DMS 273 (cell line): ENCODE measurements at regions not wholly inside any gene's neighbourhood (a gene's known extent, or its start where the extent isn't known, plus 50 kb on each side); places are given as distances from the start of the nearest gene placed in this dataset.
"Not testable (repeated sequence)": the region's sequence is repeated elsewhere in the genome, so short reads cannot be mapped to it uniquely, and the experiment has no call there.

Experiments
- DNase-seq: peaks from one replicate; lab custom pipeline; 2025; ENCODE audit not compliant: unreplicated experiment; lab: John Stamatoyannopoulos, UW

DNA sequence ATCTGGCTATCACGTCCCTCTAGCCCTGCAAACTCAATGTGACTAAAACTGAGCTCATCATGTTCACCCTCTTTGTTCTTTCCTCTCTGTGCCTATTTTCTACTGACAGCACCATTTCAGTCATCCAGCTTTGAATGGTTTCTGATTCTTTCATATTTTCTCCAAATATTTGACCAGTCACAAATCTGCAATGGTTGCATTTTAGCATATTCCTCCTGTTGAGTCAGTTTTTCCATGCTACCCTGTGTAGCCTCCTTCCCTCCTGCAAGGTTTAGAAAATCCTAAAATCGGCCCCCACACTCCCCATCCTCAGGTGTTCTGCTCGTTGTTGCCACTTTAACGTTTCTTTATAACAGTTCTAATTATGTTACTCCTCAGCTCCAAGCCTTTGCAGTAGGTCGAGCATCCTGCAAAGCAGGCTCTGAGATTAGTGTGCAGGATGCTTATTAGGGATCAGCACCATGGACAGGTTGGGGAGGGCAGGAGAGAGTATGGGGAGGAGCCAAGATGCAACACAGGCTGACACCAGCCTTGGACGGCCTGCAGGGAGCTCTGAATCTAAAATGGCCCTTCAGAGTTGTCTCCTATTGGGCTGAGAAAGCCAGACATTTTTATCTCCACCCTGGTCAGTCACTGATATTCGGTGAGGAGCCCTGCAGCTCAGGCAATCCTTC is 531.0 kb upstream of the COBL start:
- no peak for DNase-seq

DNA sequence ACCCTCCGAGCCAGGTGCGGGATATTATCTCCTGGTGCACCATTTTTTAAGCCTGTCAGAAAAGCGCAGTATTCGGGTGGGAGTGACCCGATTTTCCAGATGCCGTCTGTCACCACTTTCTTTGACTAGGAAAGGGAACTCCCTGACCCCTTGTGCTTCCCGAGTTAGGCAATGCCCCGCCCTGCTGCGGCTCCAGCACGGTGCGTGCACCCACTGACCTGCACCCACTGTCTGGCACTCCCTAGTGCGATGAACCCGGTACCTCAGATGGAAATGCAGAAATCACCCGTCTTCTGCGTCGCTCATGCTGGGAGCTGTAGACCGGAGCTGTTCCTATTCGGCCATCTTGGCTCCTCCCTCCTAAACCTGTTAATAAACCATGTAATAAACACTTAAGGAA is 522.5 kb upstream of the COBL start:
- DNase-seq, result not testable (repeated sequence)

DNA sequence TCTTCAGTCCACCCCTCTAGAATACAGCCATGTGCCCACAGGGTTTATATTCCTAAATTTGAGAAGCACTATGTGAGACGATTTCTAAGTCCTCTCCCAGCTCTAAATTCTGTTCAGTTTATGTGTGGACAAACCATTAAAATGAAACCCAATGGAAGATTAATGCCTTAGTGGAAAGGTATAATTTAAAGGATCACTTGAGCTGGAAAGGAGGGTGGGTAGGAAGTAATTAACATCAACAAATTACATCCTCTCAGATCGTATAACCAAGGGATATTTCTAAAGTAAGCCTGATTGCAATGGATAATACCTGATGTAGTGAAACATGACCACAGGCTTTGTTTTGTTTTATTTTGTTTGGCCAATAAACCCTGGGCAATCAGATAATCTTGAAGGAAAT is 511.0 kb upstream of the COBL start:
- no peak for DNase-seq

DNA sequence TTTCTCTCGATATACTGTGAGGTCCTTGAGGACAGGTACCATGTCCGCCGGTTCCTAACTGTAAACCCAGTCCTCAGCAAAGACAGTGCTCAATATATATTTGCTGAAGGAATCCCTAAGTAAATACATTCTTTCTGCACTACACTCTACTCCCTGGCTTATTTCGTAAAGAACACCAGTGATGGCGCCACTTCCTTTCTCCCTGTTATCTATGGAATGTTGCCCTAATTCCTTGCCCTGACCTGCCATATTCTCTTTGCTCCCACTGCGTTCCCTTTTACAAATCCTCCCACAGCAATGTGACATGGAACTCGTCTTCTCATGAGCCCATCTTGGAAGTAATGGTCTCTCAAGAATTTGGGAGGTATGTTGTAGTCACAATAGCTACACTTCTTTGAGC is 507.4 kb upstream of the COBL start:
- DNase-seq, result no peak

DNA sequence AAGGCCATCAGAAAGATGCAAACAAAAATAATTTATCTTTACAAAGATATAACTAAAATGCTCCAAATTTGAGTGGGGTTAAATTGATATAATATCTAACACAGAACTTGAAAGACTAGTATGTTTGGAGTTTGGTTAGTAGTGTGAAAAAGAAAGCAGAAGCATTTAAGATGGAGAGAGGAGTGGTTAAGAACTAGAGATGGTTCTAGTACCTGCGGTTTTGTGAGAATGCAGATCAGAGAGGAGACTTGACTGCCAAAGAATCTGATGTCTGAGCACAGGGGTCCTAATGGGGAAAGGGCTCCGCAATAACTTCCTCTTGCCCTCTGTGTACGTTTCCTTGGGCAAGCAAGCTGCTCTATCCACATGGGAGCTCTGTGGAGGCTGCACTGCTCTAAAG is 506.8 kb upstream of the COBL start:
- no peak for DNase-seq

DNA sequence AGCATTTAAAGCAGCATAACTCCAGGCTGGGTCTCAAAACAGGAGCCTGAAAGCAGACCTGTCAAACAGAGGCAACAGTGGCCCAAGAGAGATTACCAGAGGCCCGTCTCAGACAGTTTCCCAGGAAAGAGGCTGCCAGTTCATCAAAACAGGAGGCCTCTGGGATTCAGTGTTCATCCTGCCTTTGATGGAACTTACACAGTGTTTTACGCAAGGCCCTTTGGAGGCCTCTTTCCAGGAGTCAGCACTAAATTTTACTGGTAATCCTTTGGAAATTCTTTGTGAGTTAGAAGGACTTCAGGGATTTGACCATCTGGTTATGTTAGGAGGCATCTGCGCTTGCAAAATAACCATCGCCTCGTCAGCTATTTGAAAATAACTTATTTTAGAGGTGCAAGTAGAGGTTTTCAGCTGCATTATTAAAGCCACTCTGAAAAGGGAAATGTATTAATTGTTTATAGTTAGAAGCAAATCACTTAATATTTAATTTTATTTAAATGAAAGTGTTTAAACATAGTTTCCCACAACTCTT is 501.2 kb upstream of the COBL start:
- no peak for DNase-seq

DNA sequence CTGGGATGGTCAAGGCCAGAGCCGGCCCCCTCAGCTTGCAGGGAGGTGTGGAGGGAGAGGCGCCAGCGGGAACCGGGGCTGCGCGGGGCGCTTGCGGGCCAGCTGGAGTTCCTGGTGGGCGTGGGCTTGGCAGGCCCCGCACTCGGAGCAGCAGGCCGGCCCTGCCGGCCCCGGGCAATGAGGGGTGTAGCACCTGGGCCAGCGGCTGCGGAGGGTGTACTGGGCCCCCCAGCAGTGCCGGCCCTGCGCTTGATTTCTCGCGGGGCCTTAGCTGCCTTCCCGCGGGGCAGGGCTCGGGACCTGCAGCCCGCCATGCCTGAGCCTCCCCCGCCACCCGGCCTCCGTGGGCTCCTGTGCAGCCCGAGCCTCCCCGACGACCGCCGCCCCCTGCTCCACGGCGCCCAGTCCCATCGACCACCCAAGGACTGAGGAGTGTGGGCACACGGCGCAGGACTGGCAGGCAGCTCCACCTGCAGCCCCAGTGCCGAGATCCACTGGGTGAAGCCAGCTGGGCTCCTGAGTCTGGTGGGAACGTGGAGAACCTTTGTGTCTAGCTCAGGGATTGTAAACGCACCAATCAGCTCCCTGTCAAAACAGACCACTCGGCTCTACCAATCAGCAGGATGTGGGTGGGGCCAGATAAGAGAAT is 489.3 kb upstream of the COBL start:
- DNase-seq, result not testable (repeated sequence)

DNA sequence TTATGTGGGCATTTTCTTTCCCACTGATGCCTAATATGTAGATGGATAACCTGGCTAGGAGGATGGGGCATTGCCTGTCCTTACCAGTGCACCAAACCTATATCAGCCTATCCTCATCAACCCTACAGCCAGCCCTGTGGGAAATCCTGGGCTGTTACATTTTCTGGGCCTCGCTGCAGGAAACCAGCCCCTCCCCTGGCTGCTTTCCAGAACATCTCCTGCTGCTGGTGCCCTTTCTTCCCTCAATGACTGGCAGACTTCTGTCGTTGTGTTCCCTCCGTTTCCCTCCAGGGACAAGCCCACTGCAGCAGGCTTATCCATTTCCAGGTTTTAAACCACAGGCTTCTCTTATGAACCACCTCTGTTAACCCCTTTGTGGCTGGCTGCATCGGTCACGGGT is 486.1 kb upstream of the COBL start:
- no peak for DNase-seq

DNA sequence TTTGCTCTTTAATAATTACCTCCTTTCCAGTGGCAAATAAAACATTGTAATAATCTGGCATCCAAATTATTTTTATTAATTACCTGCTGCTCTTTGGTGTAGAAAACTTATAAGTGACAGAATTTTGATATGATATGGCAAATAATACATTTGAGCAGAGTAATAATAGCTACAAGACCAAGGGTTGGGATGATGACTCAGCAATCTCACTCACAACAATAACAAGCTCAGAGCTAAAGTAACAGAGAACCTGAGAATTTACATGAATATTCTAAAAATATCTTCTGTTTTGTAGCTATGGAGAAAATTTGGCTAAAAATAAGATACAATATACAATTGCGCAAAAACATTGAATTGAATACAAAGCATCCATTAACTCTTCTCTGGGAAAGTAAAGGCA is 480.8 kb upstream of the COBL start:
- DNase-seq, result no peak

DNA sequence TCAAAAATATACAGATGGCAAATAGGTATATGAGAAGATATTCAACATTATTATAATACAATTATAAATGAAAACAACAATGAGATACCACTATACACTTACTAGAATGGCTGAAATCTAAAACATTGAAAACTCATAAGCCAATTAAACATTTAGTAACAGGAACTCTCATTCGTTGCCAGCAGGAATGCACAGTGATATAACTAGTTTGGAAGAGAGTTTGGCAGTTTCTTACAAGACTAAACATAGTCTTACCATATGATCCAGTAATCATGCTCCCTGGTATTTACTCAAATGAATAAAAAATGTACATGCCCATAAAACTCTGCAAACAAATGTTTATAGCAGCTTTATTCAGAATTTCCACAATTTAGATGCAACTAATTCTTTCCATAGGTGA is 476.2 kb upstream of the COBL start:
- no peak for DNase-seq

DNA sequence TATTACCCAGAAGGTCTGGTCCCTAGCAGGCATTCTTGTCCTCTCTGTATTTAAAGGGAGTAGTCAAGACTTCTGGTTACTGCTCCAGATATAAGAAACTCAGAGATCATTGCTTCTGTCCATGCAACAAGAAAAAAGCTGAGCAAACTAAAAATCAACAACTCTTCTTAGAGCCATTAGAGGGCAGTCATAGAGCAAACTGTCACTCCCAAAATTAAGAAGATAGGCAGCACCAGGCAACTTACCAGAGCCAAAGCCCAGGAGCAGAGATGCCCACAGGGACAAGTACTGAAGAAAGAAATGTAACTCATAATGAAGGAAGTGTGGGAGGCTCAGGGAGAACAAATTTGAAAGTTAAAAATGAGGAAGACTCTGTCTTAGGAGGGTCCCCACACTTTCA is 472.9 kb upstream of the COBL start:
- peak; percentile 6 for DNase-seq

DNA sequence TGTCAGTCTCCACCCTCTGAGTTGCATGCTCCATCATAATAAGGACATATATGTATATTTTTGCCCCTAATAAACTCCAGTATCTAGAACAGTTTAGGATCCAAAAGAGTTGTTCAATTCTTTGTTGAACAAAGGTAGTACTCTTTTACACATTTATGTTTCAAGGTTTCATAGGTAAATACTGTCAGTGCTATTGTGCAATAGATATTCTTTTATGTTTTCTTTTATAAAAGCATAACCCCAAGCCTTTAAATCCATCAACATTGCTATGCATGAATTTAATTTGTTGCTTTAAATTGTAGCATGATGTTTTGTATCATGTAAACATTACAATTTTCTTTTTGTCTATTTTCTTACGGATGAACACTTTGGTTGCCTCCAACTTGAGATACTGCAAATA is 469.7 kb upstream of the COBL start:
- DNase-seq, result no peak

DNA sequence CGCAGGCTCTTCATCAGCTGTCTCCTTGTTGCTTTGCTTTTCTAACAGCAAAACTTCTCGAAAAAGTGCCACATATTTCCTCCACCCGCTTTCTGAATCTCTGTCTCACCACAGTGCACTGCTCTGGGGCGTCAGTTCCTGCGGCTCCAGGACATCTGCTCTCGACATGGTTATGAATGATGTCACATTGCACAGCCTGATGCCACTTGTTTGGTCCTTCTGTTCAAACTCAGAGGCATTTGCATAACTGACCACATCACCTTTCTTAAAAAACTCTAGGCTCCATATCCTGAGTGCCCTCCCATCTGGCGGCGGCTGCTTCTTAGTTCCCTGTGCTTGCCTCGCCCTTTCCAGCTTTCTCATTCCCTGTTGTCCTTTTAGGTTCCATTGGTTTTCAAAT is 469.3 kb upstream of the COBL start:
- no peak for DNase-seq

DNA sequence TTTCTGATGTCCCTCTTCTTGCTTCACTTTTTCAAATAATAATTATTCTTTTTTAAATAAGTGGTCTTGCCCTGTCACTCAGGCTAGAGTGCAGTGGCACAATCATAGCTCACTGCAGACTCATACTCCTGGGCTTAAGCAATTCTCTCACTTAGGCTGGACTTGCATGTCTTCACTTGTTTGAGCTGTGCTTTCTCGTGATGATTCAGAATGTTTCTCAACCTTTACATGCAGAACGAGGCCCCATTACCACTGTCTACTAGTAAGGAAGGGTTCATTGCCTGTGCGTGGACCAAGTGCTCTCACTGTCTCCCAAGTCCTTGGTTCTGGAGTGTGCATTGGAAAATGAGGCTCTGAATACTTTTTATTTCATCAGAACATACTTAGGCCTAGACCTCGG is 468.6 kb upstream of the COBL start:
- DNase-seq, result no peak

DNA sequence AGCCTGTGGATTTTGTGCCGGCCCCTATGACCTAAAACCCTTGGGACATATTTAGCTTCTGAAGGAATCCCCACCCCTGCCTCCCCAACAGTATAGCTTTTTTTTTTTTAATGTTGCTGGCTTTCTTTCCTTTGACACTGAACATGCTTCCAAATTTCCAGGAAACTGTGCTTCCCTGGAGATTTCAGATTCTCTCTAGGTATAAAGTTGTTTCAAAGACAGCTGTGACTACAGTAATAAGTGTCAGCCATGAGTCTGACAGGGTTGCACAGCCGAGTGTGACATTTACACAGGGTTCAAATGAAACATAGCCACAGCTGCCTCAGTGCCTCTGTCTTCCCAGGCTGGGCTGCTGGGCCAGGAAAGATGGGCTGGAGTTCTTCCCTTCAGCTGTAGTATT is 466.6 kb upstream of the COBL start:
- no peak for DNase-seq

DNA sequence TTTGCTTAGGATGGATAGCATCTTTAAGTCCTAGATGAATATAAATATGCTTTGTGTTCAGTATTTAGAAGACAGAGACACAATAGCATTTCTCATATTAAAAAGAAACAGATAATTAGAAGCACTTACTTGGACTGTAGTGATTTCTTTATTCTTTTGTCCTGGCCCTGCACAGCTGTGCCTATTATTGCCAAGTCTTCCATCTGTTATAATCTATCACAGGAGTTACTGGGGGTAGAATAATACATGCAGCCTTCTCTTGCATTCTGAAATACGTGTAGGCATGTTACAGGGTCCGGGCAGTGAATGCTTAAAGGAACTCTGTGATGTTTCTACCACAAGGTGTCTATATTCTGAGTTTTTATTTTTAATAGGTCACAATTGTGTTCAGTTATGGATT is 461.5 kb upstream of the COBL start:
- DNase-seq, result no peak

DNA sequence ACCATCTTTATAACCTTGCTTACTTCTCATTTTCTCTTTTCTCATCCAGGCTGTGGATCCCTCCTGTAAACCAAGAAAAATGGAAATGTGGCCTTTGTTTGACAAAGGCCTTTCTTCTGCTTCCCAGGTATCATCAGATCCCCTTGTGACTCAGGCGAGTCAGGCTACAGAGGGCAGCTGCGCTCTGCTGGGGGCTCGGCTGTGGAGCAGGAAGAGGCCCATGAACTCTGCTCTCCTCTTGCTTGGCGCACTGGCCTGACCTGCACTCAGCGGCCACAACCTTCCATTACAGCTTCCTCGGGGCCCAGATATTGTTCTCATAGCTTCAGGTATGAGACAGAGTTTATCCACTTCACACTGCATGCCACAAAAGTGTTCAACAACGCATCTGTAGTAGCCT is 457.6 kb upstream of the COBL start:
- no peak for DNase-seq

DNA sequence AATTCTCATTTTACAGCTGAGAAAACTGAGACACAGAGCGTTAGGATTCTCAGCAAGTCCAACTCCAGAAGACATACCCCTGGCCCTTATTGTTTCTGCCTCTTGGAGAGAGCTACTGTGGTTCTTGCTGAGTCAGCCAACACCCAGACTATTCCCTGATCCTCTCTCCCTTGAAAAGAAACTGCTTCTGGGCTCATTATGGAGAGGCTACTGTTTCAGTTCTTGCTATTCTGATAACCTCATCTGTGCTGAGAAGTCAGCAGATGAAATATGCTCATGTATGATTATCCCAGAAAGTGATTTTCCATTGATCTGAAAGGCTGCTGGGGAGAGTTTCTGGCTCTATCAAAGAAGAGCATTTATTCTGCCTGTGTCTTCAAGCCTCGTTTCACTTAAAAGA is 455.6 kb upstream of the COBL start:
- no peak for DNase-seq

DNA sequence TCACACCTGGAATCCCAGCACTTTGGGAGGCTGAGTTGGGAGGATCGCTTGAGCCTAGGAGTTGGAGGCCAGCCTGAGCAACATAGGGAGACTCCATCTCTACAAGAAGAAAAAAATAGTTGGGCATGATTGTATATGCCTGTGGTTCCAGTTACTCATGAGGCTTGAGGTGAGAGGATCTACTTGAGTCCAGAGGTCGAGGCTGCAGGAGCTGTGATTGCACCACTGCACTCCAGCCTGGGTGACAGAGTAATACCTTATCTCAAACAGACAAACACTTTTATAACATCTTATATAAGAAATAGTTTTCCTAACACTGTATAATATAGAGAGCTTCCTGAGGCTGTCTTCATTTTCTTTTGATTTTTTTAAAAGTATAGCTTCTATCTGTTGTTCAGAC is 448.4 kb upstream of the COBL start:
- no peak for DNase-seq

DNA sequence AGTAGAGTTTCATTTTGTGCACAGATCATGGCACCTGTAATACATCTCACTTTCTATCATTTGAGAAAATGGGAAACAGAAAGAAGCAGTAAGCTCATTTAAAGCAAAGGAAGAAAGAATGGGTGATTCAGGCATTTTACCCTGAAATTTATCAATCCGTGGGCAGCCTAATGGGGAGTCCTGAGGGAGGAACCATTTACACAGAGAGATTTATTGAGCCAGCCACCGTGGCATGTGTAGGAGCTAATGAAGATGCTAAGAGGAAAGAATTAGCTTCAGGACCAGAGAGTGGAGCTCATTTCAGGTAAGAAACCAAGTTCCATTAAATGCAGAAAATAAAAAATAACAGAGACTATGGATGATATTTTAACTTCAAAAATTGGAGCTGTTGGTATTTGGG is 443.4 kb upstream of the COBL start:
- DNase-seq, result no peak

DNA sequence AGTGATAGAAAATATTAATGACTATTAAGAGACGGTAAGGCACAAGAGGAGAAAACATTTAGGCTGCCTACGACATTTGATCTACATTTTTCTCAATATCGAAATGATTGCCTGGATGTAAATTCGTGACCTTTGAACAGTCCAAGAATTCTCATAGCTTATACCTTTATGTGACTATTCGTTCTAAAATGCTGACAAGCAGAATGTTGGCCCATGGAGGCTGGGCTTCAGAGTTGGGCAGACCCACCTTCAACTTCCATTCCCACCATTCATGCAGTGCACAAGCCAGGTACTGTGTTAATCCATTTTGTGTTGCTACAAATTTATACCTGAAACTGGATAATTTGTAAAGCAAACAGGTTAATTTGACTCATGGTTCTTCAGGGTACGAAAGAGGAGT is 441.4 kb upstream of the COBL start:
- DNase-seq, result no peak

DNA sequence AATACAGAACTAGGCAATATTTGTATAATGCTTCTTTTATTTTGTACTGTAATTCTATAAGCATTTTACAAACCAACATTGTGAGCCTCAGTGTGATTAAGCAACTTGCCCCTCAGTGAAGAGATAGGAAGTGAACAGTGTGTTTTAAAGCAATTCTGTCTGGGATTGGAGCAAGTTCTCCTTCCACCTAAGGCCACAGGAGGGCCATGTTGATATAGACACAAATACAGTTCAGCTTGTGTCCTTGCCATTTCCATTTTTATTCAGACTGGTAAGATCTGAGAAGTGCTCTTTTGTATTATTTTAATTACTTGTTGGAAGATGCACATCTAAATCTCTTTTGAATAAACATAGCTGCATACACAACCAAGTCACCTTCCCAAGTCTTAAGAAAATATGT is 416.3 kb upstream of the COBL start:
- DNase-seq, result no peak

DNA sequence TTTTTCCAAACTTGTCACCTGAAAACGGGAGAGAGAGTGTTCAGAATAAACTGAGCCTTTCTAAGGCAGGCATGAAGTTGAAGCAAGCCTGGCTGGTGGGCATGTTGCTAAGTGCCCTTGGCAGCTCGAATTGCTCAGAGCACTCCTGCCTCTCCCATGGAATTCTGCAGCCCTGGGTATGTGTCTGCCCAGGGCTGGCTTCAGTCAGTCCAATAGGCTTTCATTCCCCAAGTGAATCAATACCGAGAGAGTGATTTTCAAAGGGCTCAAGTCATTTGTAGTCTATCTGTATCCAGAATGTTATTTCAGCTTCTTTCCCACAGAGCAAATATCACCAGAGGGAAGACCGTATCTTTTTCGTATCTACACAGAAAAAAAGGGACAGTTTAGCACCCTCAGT is 415.5 kb upstream of the COBL start:
- DNase-seq, result no peak
